ENCODE measurements at regions not wholly inside any gene's neighbourhood (a gene's known extent, or its start where the extent isn't known, plus 50 kb on each side); places are given as distances from the start of the nearest gene placed in this dataset.

GRCh38 chr4:45713996-45714395 is 409.9 kb downstream of the GABRG1 start:
- Histone ChIP-seq H3K36me3 (ENCODE audit: control insufficient read depth, insufficient read depth, low read length) (no peaks in the 10 kb centered on the region), H3K9me3 (ENCODE audit: control insufficient read depth, insufficient read depth, low read length) (no peaks in the 10 kb centered on the region), H3K9ac (ENCODE audit: low read depth, low read length) (no peak overlapping the region), H3K4me3 (ENCODE audit: low read depth, low read length) (no peak overlapping the region), H3K27me3 (ENCODE audit: control insufficient read depth, insufficient read depth, low read length) (no peaks in the 10 kb centered on the region), H3K4me1 (ENCODE audit: control insufficient read depth, insufficient read depth, low read length) (no peaks in the 10 kb centered on the region; the same call in 1 of the 2 replicates), H3K27ac (ENCODE audit: low read depth, low read length) (no peak overlapping the region)

- Histone ChIP-seq H3K27me3 (ENCODE audit: control insufficient read depth, insufficient read depth, low read length) (no peaks in the 10 kb centered on the region), H3K9ac (ENCODE audit: low read depth, low read length) (no peak overlapping the region), H3K4me1 (ENCODE audit: control insufficient read depth, insufficient read depth, low read length) (no peaks in the 10 kb centered on the region), H3K27ac (ENCODE audit: low read depth, low read length) (no peak overlapping the region), H3K4me3 (ENCODE audit: low read depth, low read length) (no peak overlapping the region), H3K36me3 (ENCODE audit: control insufficient read depth, insufficient read depth, low read length) (no peaks in the 10 kb centered on the region), H3K9me3 (ENCODE audit: control insufficient read depth, insufficient read depth, low read length) (no peaks in the 10 kb centered on the region)
Observed at GRCh38 chr4:45701621-45702020, 422.2 kb downstream of the GABRG1 start.

GRCh38 chr4:45693746-45694145 is 430.1 kb downstream of the GABRG1 start:
- H3K27me3 ChIP-seq (ENCODE audit: control insufficient read depth, insufficient read depth, low read length): no peaks in the 10 kb centered on the region
- H3K4me1 ChIP-seq (ENCODE audit: control insufficient read depth, insufficient read depth, low read length): no peaks in the 10 kb centered on the region; the same call in 1 of the 2 replicates
- no peaks in the 10 kb centered on the region for H3K36me3 ChIP-seq (ENCODE audit: control insufficient read depth, insufficient read depth, low read length)
- H3K27ac ChIP-seq (ENCODE audit: low read depth, low read length): no peak overlapping the region
- H3K9ac ChIP-seq (ENCODE audit: low read depth, low read length): no peak overlapping the region
- H3K4me3 ChIP-seq (ENCODE audit: low read depth, low read length): no peak overlapping the region
- no peaks in the 10 kb centered on the region for H3K9me3 ChIP-seq (ENCODE audit: control insufficient read depth, insufficient read depth, low read length)

- H3K27ac ChIP-seq (ENCODE audit: low read depth, low read length): no peak overlapping the region
- H3K4me3 ChIP-seq (ENCODE audit: low read depth, low read length): no peak overlapping the region
- H3K9me3 ChIP-seq (ENCODE audit: control insufficient read depth, insufficient read depth, low read length): no peaks in the 10 kb centered on the region
- no peaks in the 10 kb centered on the region for H3K36me3 ChIP-seq (ENCODE audit: control insufficient read depth, insufficient read depth, low read length)
- no peaks in the 10 kb centered on the region; the same call in 1 of the 2 replicates for H3K4me1 ChIP-seq (ENCODE audit: control insufficient read depth, insufficient read depth, low read length)
- H3K27me3 ChIP-seq (ENCODE audit: control insufficient read depth, insufficient read depth, low read length): no peaks in the 10 kb centered on the region
- H3K9ac ChIP-seq (ENCODE audit: low read depth, low read length): no peak overlapping the region
Observed at GRCh38 chr4:45692131-45692735, 431.6 kb downstream of the GABRG1 start.

GRCh38 chr4:45688341-45688740 is 435.5 kb downstream of the GABRG1 start:
- Histone ChIP-seq H3K4me1 (ENCODE audit: control insufficient read depth, insufficient read depth, low read length) (no peaks in the 10 kb centered on the region; the same call in 1 of the 2 replicates), H3K9ac (ENCODE audit: low read depth, low read length) (no peak overlapping the region), H3K4me3 (ENCODE audit: low read depth, low read length) (no peak overlapping the region), H3K9me3 (ENCODE audit: control insufficient read depth, insufficient read depth, low read length) (no peaks in the 10 kb centered on the region), H3K27me3 (ENCODE audit: control insufficient read depth, insufficient read depth, low read length) (no peaks in the 10 kb centered on the region), H3K27ac (ENCODE audit: low read depth, low read length) (no peak overlapping the region), H3K36me3 (ENCODE audit: control insufficient read depth, insufficient read depth, low read length) (no peaks in the 10 kb centered on the region)

GRCh38 chr4:45679411-45679810 is 444.4 kb downstream of the GABRG1 start:
- H3K9ac ChIP-seq (ENCODE audit: low read depth, low read length): no peak overlapping the region
- H3K27ac ChIP-seq (ENCODE audit: low read depth, low read length): no peak overlapping the region
- no peaks in the 10 kb centered on the region for H3K9me3 ChIP-seq (ENCODE audit: control insufficient read depth, insufficient read depth, low read length)
- H3K4me1 ChIP-seq (ENCODE audit: control insufficient read depth, insufficient read depth, low read length): no peaks in the 10 kb centered on the region
- no peaks in the 10 kb centered on the region for H3K27me3 ChIP-seq (ENCODE audit: control insufficient read depth, insufficient read depth, low read length)
- H3K4me3 ChIP-seq (ENCODE audit: low read depth, low read length): no peak overlapping the region
- no peaks in the 10 kb centered on the region for H3K36me3 ChIP-seq (ENCODE audit: control insufficient read depth, insufficient read depth, low read length)

GRCh38 chr4:45668128-45668527 is 455.7 kb downstream of the GABRG1 start:
- Histone ChIP-seq H3K9ac (ENCODE audit: low read depth, low read length) (no peak overlapping the region), H3K9me3 (ENCODE audit: control insufficient read depth, insufficient read depth, low read length) (no peaks in the 10 kb centered on the region), H3K27me3 (ENCODE audit: control insufficient read depth, insufficient read depth, low read length) (no peaks in the 10 kb centered on the region), H3K4me3 (ENCODE audit: low read depth, low read length) (no peak overlapping the region), H3K4me1 (ENCODE audit: control insufficient read depth, insufficient read depth, low read length) (peaks cover 5% of the 10 kb centered on the region), H3K27ac (ENCODE audit: low read depth, low read length) (no peak overlapping the region), H3K36me3 (ENCODE audit: control insufficient read depth, insufficient read depth, low read length) (no peaks in the 10 kb centered on the region)

GRCh38 chr4:45663628-45664081 is 460.2 kb downstream of the GABRG1 start:
- Histone ChIP-seq H3K9me3 (ENCODE audit: control insufficient read depth, insufficient read depth, low read length) (no peaks in the 10 kb centered on the region), H3K36me3 (ENCODE audit: control insufficient read depth, insufficient read depth, low read length) (no peaks in the 10 kb centered on the region), H3K4me1 (ENCODE audit: control insufficient read depth, insufficient read depth, low read length) (no peaks in the 10 kb centered on the region), H3K27ac (ENCODE audit: low read depth, low read length) (no peak overlapping the region), H3K27me3 (ENCODE audit: control insufficient read depth, insufficient read depth, low read length) (no peaks in the 10 kb centered on the region), H3K9ac (ENCODE audit: low read depth, low read length) (no peak overlapping the region), H3K4me3 (ENCODE audit: low read depth, low read length) (no peak overlapping the region)

GRCh38 chr4:45663003-45663402 is 460.9 kb downstream of the GABRG1 start:
- H3K4me1 ChIP-seq (ENCODE audit: control insufficient read depth, insufficient read depth, low read length): no peaks in the 10 kb centered on the region

GRCh38 chr4:45661893-45662292 is 462.0 kb downstream of the GABRG1 start:
- Histone ChIP-seq H3K4me1 (ENCODE audit: control insufficient read depth, insufficient read depth, low read length) (no peaks in the 10 kb centered on the region), H3K9me3 (ENCODE audit: control insufficient read depth, insufficient read depth, low read length) (no peaks in the 10 kb centered on the region), H3K27ac (ENCODE audit: low read depth, low read length) (no peak overlapping the region), H3K36me3 (ENCODE audit: control insufficient read depth, insufficient read depth, low read length) (no peaks in the 10 kb centered on the region), H3K9ac (ENCODE audit: low read depth, low read length) (no peak overlapping the region), H3K4me3 (ENCODE audit: low read depth, low read length) (no peak overlapping the region), H3K27me3 (ENCODE audit: control insufficient read depth, insufficient read depth, low read length) (no peaks in the 10 kb centered on the region)

More at GRCh38 chr4:45663003-45663402, 460.9 kb downstream of the GABRG1 start:
- Histone ChIP-seq H3K27me3 (ENCODE audit: control insufficient read depth, insufficient read depth, low read length) (no peaks in the 10 kb centered on the region), H3K27ac (ENCODE audit: low read depth, low read length) (no peak overlapping the region), H3K9me3 (ENCODE audit: control insufficient read depth, insufficient read depth, low read length) (no peaks in the 10 kb centered on the region), H3K9ac (ENCODE audit: low read depth, low read length) (no peak overlapping the region), H3K4me3 (ENCODE audit: low read depth, low read length) (no peak overlapping the region), H3K36me3 (ENCODE audit: control insufficient read depth, insufficient read depth, low read length) (no peaks in the 10 kb centered on the region)

- no peaks in the 10 kb centered on the region for H3K27me3 ChIP-seq (ENCODE audit: control insufficient read depth, insufficient read depth, low read length)
- no peaks in the 10 kb centered on the region for H3K36me3 ChIP-seq (ENCODE audit: control insufficient read depth, insufficient read depth, low read length)
- H3K9me3 ChIP-seq (ENCODE audit: control insufficient read depth, insufficient read depth, low read length): no peaks in the 10 kb centered on the region
- H3K4me3 ChIP-seq (ENCODE audit: low read depth, low read length): no peak overlapping the region
- no peak overlapping the region for H3K9ac ChIP-seq (ENCODE audit: low read depth, low read length)
- no peaks in the 10 kb centered on the region for H3K4me1 ChIP-seq (ENCODE audit: control insufficient read depth, insufficient read depth, low read length)
- no peak overlapping the region for H3K27ac ChIP-seq (ENCODE audit: low read depth, low read length)
Observed at GRCh38 chr4:45650545-45650944, 473.3 kb downstream of the GABRG1 start.

Data from HUES48 (cell line).